Cardiac muscle cell (in vitro differentiated cells and primary cell): ENCODE measurements at regions not wholly inside any gene's neighbourhood (a gene's known extent, or its start where the extent isn't known, plus 50 kb on each side); places are given as distances from the start of the nearest gene placed in this dataset.

Experiments
- DNase-seq, 2 donors: peaks; one replicate each; pipeline versions ENCODE4 v3.0.0 to v3.0.0-alpha.2; 2010 to 2017; ENCODE audit warnings: low read depth in 1 of 2, low spot score in 1 of 2
- H3K27ac ChIP-seq: fragments of 200-600 bp; sonication (generic); 2 replicates; pipeline ENCODE4 v1.5.1; 2016
- H3K27me3 ChIP-seq: fragments of 200-600 bp; sonication (generic); 2 replicates; pipeline ENCODE4 v1.6.0; 2016; ENCODE audit warnings: control low read depth
- H3K36me3 ChIP-seq: fragments of 200-600 bp; sonication (generic); 2 replicates; pipeline ENCODE4 v1.5.1; 2016; ENCODE audit warnings: control low read depth
- H3K4me1 ChIP-seq: fragments of 200-600 bp; sonication (generic); 2 replicates; pipeline ENCODE4 v1.8.1; 2017; ENCODE audit warnings: low read depth, mild to moderate bottlenecking, mixed run types
- H3K4me3 ChIP-seq: fragments of 200-600 bp; sonication (generic); 2 replicates; pipeline ENCODE4 v1.5.1; 2016; ENCODE audit warnings: mild to moderate bottlenecking
- H3K9me3 ChIP-seq: fragments of 200-600 bp; sonication (generic); 2 replicates; pipeline ENCODE4 v1.5.1; 2017; ENCODE audit warnings: low read depth, mild to moderate bottlenecking, control low read depth
- TF ChIP-seq, protein P1 (sequence below): IDR thresholded peaks from 2 replicates; pipeline ENCODE4 v1.5.1; 2012; ENCODE audit warnings: low read depth, mild to moderate bottlenecking, low read length

GRCh38 chr18:65398347-65399075, 352.3 kb upstream of the CDH7 start:
- Histone ChIP-seq H3K4me3 (no peak overlapping the region), H3K36me3 (no peaks in the 10 kb centered on the region), H3K9me3 (no peaks in the 10 kb centered on the region), H3K4me1 (no peaks in the 10 kb centered on the region), H3K27ac (no peak overlapping the region), H3K27me3 (no peaks in the 10 kb centered on the region)
- TF ChIP-seq, protein P1, sequence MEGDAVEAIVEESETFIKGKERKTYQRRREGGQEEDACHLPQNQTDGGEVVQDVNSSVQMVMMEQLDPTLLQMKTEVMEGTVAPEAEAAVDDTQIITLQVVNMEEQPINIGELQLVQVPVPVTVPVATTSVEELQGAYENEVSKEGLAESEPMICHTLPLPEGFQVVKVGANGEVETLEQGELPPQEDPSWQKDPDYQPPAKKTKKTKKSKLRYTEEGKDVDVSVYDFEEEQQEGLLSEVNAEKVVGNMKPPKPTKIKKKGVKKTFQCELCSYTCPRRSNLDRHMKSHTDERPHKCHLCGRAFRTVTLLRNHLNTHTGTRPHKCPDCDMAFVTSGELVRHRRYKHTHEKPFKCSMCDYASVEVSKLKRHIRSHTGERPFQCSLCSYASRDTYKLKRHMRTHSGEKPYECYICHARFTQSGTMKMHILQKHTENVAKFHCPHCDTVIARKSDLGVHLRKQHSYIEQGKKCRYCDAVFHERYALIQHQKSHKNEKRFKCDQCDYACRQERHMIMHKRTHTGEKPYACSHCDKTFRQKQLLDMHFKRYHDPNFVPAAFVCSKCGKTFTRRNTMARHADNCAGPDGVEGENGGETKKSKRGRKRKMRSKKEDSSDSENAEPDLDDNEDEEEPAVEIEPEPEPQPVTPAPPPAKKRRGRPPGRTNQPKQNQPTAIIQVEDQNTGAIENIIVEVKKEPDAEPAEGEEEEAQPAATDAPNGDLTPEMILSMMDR: no peak
- DNase-seq: no peak

- H3K4me3 ChIP-seq: no peak overlapping the region
- H3K4me1 ChIP-seq: no peaks in the 10 kb centered on the region
- no peaks in the 10 kb centered on the region for H3K9me3 ChIP-seq
These were observed 369.8 kb upstream of the CDH7 start for GRCh38 chr18:65380986-65381385.

DNA sequence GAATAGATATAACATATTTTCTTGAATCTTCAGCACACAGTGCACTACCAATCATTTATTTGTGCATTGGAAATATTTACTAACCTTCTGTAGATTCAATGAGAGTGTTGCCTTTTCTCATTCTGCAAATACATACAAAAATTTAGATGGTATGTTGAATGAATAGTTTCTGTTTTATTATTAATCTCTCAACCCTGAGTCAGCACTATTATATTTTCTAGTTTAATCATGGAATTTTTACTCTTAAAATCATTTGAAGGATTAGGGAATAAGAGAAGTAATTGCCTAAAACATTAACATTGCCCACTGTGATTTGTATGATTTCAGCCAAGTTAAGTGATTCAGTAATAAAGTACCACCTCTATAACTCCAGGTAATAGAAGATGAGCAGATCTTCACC, 370.2 kb upstream of the CDH7 start:
- no peaks in the 10 kb centered on the region for H3K36me3 ChIP-seq
- H3K4me3 ChIP-seq: no peak overlapping the region
- no peak overlapping the region for H3K27ac ChIP-seq
- no peak for DNase-seq
- H3K27me3 ChIP-seq: no peaks in the 10 kb centered on the region
- no peaks in the 10 kb centered on the region for H3K4me1 ChIP-seq
- H3K9me3 ChIP-seq: no peaks in the 10 kb centered on the region
- TF ChIP-seq, protein P1: no peak

More at GRCh38 chr18:65380986-65381385, 369.8 kb upstream of the CDH7 start:
- Histone ChIP-seq H3K27me3 (no peaks in the 10 kb centered on the region), H3K36me3 (no peaks in the 10 kb centered on the region), H3K27ac (no peak overlapping the region)
- TF ChIP-seq, protein P1: no peak
- DNase-seq: no peak

- Histone ChIP-seq H3K4me1 (no peaks in the 10 kb centered on the region), H3K27ac (no peak overlapping the region), H3K4me3 (no peak overlapping the region), H3K9me3 (no peaks in the 10 kb centered on the region), H3K36me3 (no peaks in the 10 kb centered on the region), H3K27me3 (no peaks in the 10 kb centered on the region)
- DNase-seq: no peak
- TF ChIP-seq, protein P1: no peak
These were observed 377.9 kb upstream of the CDH7 start for GRCh38 chr18:65372904-65373303.

GRCh38 chr18:65365245-65365980, 385.4 kb upstream of the CDH7 start:
- peaks cover 5% of the 10 kb centered on the region for H3K4me1 ChIP-seq
- TF ChIP-seq, protein P1: no peak
- no peaks in the 10 kb centered on the region for H3K36me3 ChIP-seq
- DNase-seq: no peak
- H3K9me3 ChIP-seq: no peaks in the 10 kb centered on the region
- no peak overlapping the region for H3K27ac ChIP-seq
- H3K4me3 ChIP-seq: no peak overlapping the region
- no peaks in the 10 kb centered on the region for H3K27me3 ChIP-seq
